ENCODE measurements at regions not wholly inside any gene's neighbourhood (a gene's known extent, or its start where the extent isn't known, plus 50 kb on each side); places are given as distances from the start of the nearest gene placed in this dataset.
A peak's percentile ranks its signal among the peaks of the same experiment; 100 is the strongest.

GRCh38 chr11:25710975-25711374 is 621.0 kb upstream of the ANO3 start:
- TF ChIP-seq CTCF (IDR thresholded peaks at IDR 0.05; ENCODE audit: low read depth, low read length, missing control alignments), result no peak
- in situ Hi-C loops (cut with HindIII; ENCODE audit: low sequenced_read_pairs), result no loop called here
- DNase-seq (ENCODE audit: low read depth), result no peak

GRCh38 chr11:25727944-25728343 is 604.0 kb upstream of the ANO3 start:
- no peak for DNase-seq (ENCODE audit: low read depth)
- in situ Hi-C loops (cut with HindIII; ENCODE audit: low sequenced_read_pairs), result no loop called here
- TF ChIP-seq CTCF (IDR thresholded peaks at IDR 0.05; ENCODE audit: low read depth, low read length, missing control alignments), result no peak
- H3K4me3 ChIP-seq (ENCODE audit: low read depth, low read length), result no peak overlapping the region

More at GRCh38 chr11:25710975-25711374, 621.0 kb upstream of the ANO3 start:
- no peak overlapping the region for H3K4me3 ChIP-seq (ENCODE audit: low read depth, low read length)

GRCh38 chr11:25730230-25730629 is 601.7 kb upstream of the ANO3 start:
- DNase-seq (ENCODE audit: low read depth), result no peak
- in situ Hi-C loops (cut with HindIII; ENCODE audit: low sequenced_read_pairs), result no loop called here
- no peak for TF ChIP-seq CTCF (IDR thresholded peaks at IDR 0.05; ENCODE audit: low read depth, low read length, missing control alignments)
- no peak overlapping the region for H3K4me3 ChIP-seq (ENCODE audit: low read depth, low read length)

- TF ChIP-seq CTCF (IDR thresholded peaks at IDR 0.05; ENCODE audit: low read depth, low read length, missing control alignments), result peak; percentile 25
- DNase-seq (ENCODE audit: low read depth), result no peak
- H3K4me3 ChIP-seq (ENCODE audit: low read depth, low read length), result no peak overlapping the region
- in situ Hi-C loops (cut with HindIII; ENCODE audit: low sequenced_read_pairs), result no loop called here
These were observed 598.2 kb upstream of the ANO3 start for GRCh38 chr11:25733777-25734176.

- in situ Hi-C loops (cut with HindIII; ENCODE audit: low sequenced_read_pairs), result no loop called here
- peak; percentile 40 for DNase-seq (ENCODE audit: low read depth)
- H3K4me3 ChIP-seq (ENCODE audit: low read depth, low read length), result no peak overlapping the region
- TF ChIP-seq CTCF (IDR thresholded peaks at IDR 0.05; ENCODE audit: low read depth, low read length, missing control alignments), result peak; percentile 58
These were observed 597.2 kb upstream of the ANO3 start for GRCh38 chr11:25734591-25735211.

- no peak for DNase-seq (ENCODE audit: low read depth)
- in situ Hi-C loops (cut with HindIII; ENCODE audit: low sequenced_read_pairs), result no loop called here
- no peak overlapping the region for H3K4me3 ChIP-seq (ENCODE audit: low read depth, low read length)
- TF ChIP-seq CTCF (IDR thresholded peaks at IDR 0.05; ENCODE audit: low read depth, low read length, missing control alignments), result no peak
These were observed 594.8 kb upstream of the ANO3 start for GRCh38 chr11:25737071-25737675.
